B cell (primary cell): ENCODE measurements at regions not wholly inside any gene's neighbourhood (a gene's known extent, or its start where the extent isn't known, plus 50 kb on each side); places are given as distances from the start of the nearest gene placed in this dataset.

Experiments
- EZH2 ChIP-seq: IDR thresholded peaks from 2 replicates; pipeline ENCODE4 v1.6.1; 2012; ENCODE audit warnings: borderline replicate concordance, low read depth, mild to moderate bottlenecking, moderate library complexity, low read length; ENCODE audit not compliant: insufficient read depth, poor library complexity, severe bottlenecking
- TF ChIP-seq, protein P1 (sequence below): fragments of 200-600 bp; IDR thresholded peaks from one replicate; pipeline ENCODE4 v1.8.0; 2022; ENCODE audit warnings: antibody characterized with exemption, mild to moderate bottlenecking

DNA sequence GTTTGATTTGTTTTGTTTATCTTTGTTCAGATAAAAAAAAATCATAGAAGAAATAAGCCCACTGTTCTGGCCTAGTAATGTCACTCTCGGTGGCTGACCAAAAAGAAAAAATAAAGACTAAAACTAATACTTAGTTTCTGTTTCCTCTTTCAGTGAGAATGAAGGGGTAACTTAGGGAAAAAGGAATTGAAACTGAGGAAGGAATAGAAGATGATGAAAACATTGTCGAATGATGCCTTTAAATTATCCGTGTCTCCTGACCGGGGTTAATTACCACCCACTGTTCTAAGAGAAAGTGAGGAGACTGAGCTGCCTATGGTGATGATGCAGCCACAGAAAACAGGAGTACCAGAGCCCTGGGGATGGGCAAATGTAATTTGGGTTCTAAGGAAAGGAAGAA is 73.1 kb downstream of the PTCHD4 start:
- TF ChIP-seq, protein P1, sequence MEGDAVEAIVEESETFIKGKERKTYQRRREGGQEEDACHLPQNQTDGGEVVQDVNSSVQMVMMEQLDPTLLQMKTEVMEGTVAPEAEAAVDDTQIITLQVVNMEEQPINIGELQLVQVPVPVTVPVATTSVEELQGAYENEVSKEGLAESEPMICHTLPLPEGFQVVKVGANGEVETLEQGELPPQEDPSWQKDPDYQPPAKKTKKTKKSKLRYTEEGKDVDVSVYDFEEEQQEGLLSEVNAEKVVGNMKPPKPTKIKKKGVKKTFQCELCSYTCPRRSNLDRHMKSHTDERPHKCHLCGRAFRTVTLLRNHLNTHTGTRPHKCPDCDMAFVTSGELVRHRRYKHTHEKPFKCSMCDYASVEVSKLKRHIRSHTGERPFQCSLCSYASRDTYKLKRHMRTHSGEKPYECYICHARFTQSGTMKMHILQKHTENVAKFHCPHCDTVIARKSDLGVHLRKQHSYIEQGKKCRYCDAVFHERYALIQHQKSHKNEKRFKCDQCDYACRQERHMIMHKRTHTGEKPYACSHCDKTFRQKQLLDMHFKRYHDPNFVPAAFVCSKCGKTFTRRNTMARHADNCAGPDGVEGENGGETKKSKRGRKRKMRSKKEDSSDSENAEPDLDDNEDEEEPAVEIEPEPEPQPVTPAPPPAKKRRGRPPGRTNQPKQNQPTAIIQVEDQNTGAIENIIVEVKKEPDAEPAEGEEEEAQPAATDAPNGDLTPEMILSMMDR, result no peak
- no peak for TF ChIP-seq EZH2
